ENCODE measurements at regions not wholly inside any gene's neighbourhood (a gene's known extent, or its start where the extent isn't known, plus 50 kb on each side); places are given as distances from the start of the nearest gene placed in this dataset.

DNA sequence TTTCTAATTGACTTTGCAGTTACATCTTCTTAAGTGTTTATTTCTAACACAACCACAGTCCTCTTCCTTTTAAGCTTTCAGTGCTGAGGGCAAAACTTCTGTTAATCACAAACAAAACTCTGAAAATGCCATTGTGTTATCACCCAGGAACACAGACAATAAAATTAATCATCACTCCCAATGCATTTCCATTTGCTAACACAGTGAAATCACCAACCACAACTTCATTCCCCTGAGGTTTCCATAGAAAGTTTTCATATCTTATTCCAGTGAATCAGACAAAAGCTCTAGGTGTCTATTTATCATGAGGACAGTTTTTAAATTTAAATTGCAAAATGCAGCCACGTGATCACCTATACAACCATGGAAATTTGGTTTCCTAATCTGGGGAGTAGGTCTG is 516.2 kb upstream of the TSPY4 start:
- TF ChIP-seq CTCF (IDR thresholded peaks at IDR 0.05): no peak
- TF ChIP-seq POLR2A (IDR thresholded peaks at IDR 0.05): no peak

All from Peyer's patch (tissue), 4 donors.